ENCODE measurements at regions not wholly inside any gene's neighbourhood (a gene's known extent, or its start where the extent isn't known, plus 50 kb on each side); places are given as distances from the start of the nearest gene placed in this dataset.

- Mint-ChIP-seq H3K4me3 (no peak overlapping the region), H3K36me3 (no peaks in the 10 kb centered on the region), H3K27me3 (ENCODE audit: low read depth) (peaks cover 38% of the 10 kb centered on the region), H3K9me3 (no peaks in the 10 kb centered on the region), H3K27ac (no peak overlapping the region), H3K4me1 (no peaks in the 10 kb centered on the region)
- no peak for DNase-seq (ENCODE audit: low spot score in 2 of 2, unreplicated experiment in 2 of 2)
- TF ChIP-seq, protein P1, sequence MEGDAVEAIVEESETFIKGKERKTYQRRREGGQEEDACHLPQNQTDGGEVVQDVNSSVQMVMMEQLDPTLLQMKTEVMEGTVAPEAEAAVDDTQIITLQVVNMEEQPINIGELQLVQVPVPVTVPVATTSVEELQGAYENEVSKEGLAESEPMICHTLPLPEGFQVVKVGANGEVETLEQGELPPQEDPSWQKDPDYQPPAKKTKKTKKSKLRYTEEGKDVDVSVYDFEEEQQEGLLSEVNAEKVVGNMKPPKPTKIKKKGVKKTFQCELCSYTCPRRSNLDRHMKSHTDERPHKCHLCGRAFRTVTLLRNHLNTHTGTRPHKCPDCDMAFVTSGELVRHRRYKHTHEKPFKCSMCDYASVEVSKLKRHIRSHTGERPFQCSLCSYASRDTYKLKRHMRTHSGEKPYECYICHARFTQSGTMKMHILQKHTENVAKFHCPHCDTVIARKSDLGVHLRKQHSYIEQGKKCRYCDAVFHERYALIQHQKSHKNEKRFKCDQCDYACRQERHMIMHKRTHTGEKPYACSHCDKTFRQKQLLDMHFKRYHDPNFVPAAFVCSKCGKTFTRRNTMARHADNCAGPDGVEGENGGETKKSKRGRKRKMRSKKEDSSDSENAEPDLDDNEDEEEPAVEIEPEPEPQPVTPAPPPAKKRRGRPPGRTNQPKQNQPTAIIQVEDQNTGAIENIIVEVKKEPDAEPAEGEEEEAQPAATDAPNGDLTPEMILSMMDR (IDR thresholded peaks at IDR 0.05; ENCODE audit: unreplicated experiment): no peak
Observed at GRCh38 chr10:85204814-85205213, 876.4 kb downstream of the CCSER2 start.

- Mint-ChIP-seq H3K4me1 (no peaks in the 10 kb centered on the region), H3K27me3 (ENCODE audit: low read depth) (peaks cover 18% of the 10 kb centered on the region), H3K27ac (no peak overlapping the region), H3K4me3 (no peak overlapping the region), H3K9me3 (no peaks in the 10 kb centered on the region), H3K36me3 (no peaks in the 10 kb centered on the region)
- no peak for DNase-seq (ENCODE audit: low spot score in 2 of 2, unreplicated experiment in 2 of 2)
- TF ChIP-seq, protein P1 (IDR thresholded peaks at IDR 0.05; ENCODE audit: unreplicated experiment): no peak
Observed at GRCh38 chr10:85212526-85212925, 884.1 kb downstream of the CCSER2 start.

GRCh38 chr10:85213493-85213892 is 885.1 kb downstream of the CCSER2 start:
- Mint-ChIP-seq H3K27ac (no peak overlapping the region), H3K9me3 (no peaks in the 10 kb centered on the region), H3K36me3 (no peaks in the 10 kb centered on the region), H3K4me1 (no peaks in the 10 kb centered on the region), H3K27me3 (ENCODE audit: low read depth) (peaks cover 24% of the 10 kb centered on the region), H3K4me3 (no peak overlapping the region)
- DNase-seq (ENCODE audit: low spot score in 2 of 2, unreplicated experiment in 2 of 2): no peak
- TF ChIP-seq, protein P1 (IDR thresholded peaks at IDR 0.05; ENCODE audit: unreplicated experiment): no peak

GRCh38 chr10:85222300-85222699 is 893.9 kb downstream of the CCSER2 start:
- TF ChIP-seq, protein P1 (IDR thresholded peaks at IDR 0.05; ENCODE audit: unreplicated experiment): no peak
- Mint-ChIP-seq H3K27ac (no peak overlapping the region), H3K4me3 (no peak overlapping the region), H3K4me1 (no peaks in the 10 kb centered on the region), H3K36me3 (no peaks in the 10 kb centered on the region), H3K27me3 (ENCODE audit: low read depth) (peaks cover 39% of the 10 kb centered on the region), H3K9me3 (peaks cover 9% of the 10 kb centered on the region)
- no peak for DNase-seq (ENCODE audit: low spot score in 2 of 2, unreplicated experiment in 2 of 2)

GRCh38 chr10:85224366-85224940 is 896.1 kb downstream of the CCSER2 start:
- TF ChIP-seq, protein P1 (IDR thresholded peaks at IDR 0.05; ENCODE audit: unreplicated experiment): no peak
- Mint-ChIP-seq H3K27me3 (ENCODE audit: low read depth) (peaks cover 37% of the 10 kb centered on the region), H3K27ac (no peak overlapping the region), H3K4me1 (no peaks in the 10 kb centered on the region), H3K4me3 (no peak overlapping the region), H3K36me3 (no peaks in the 10 kb centered on the region), H3K9me3 (peaks cover 9% of the 10 kb centered on the region)
- no peak for DNase-seq (ENCODE audit: low spot score in 2 of 2, unreplicated experiment in 2 of 2)

DNA sequence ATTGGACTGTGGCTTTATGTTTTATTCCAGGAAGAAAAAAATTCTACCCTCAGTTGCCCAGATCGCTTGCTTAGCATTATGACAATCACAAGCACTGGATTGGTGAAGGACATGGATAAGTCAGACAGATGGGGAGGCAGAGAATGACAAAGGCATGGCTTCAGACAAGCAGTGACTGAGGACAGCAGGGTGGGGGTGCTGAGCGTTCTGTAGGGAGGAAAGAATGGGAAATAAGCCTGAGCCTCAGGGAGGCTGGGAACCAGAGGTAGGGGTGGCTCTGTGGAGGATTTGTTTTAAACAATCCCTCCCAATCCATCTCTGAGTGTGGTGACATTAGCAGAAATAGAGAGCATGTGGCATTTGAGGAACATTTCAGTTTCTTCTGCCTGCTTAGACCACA is 896.9 kb downstream of the CCSER2 start:
- Mint-ChIP-seq H3K9me3 (peaks cover 8% of the 10 kb centered on the region), H3K4me1 (no peaks in the 10 kb centered on the region), H3K36me3 (no peaks in the 10 kb centered on the region), H3K4me3 (no peak overlapping the region), H3K27me3 (ENCODE audit: low read depth) (peaks cover 39% of the 10 kb centered on the region), H3K27ac (no peak overlapping the region)
- TF ChIP-seq, protein P1 (IDR thresholded peaks at IDR 0.05; ENCODE audit: unreplicated experiment): no peak
- DNase-seq (ENCODE audit: low spot score in 2 of 2, unreplicated experiment in 2 of 2): no peak

All from mesothelial cell of epicardium (in vitro differentiated cells).